ENCODE measurements at regions not wholly inside any gene's neighbourhood (a gene's known extent, or its start where the extent isn't known, plus 50 kb on each side); places are given as distances from the start of the nearest gene placed in this dataset.

DNA sequence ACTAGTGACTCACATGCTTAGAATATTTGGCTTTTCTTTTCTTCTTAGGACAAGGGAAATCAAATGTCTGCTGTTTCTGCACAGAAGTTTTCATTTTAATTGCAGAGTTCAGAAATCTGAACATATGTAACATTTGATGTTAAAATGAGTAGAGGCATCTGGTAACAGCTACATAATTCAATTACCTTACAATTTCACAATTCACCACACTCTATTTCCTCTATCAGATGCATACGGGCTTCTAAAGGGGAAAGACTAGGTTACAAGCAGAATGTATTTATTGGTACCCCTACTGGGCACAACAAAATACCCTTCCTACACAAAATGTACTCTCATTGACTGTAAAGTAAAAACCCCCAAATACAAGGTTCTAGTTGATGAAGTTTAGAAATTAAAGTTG is 176.0 kb downstream of the SOX2 start:
- Histone ChIP-seq H4K12ac (ENCODE audit: low read depth, low read length) (no peak overlapping the region), H4K91ac (ENCODE audit: low read depth, low read length) (no peak overlapping the region), H3K27me3 (ENCODE audit: insufficient read depth, low read length) (no peaks in the 10 kb centered on the region), H3K9me3 (ENCODE audit: insufficient read depth, low read depth, low read length) (no peaks in the 10 kb centered on the region), H2AFZ (ENCODE audit: insufficient read depth, low read length, poor library complexity) (no peak overlapping the region), H2AK5ac (ENCODE audit: low read length) (no peak overlapping the region), H3K79me1 (ENCODE audit: low read length) (peaks cover 1% of the 10 kb centered on the region), H2BK5ac (ENCODE audit: low read depth, low read length, poor library complexity) (no peak overlapping the region), H3K23ac (ENCODE audit: low read length) (no peak overlapping the region), H3K4me3 (ENCODE audit: low read depth, low read length) (no peak overlapping the region), H3K9ac (ENCODE audit: low read length) (no peak overlapping the region), H3K79me2 (ENCODE audit: control insufficient read depth, insufficient read depth, low read length, poor library complexity) (peaks cover 2% of the 10 kb centered on the region), H2BK120ac (ENCODE audit: insufficient read depth, low read length, poor library complexity) (no peak overlapping the region), H3K4me2 (ENCODE audit: low read length) (no peak overlapping the region), H3K27ac (ENCODE audit: low read depth, low read length) (no peak overlapping the region), H4K8ac (ENCODE audit: low read depth, low read length) (no peak overlapping the region), H3K4me1 (ENCODE audit: control insufficient read depth in 1 of 2, insufficient read depth in 2 of 2, low read length in 2 of 2) (no peaks in the 10 kb centered on the region), H3K14ac (ENCODE audit: low read length) (no peak overlapping the region), H3K4ac (ENCODE audit: low read depth, low read length) (no peak overlapping the region), H3K18ac (ENCODE audit: low read length) (no peak overlapping the region), H2BK12ac (ENCODE audit: low read length) (no peak overlapping the region), H3K36me3 (ENCODE audit: control insufficient read depth in 1 of 2, insufficient read depth in 2 of 2, low read length in 2 of 2) (no peaks in the 10 kb centered on the region)
- no CpG with 5 or more reads among the region's 1 CpG for WGBS (ENCODE audit: extremely low coverage, insufficient coverage, insufficient read length)
- DNase-seq: no peak

- no peak overlapping the region for H2AK5ac ChIP-seq (ENCODE audit: low read length)
- no peaks in the 10 kb centered on the region for H3K27me3 ChIP-seq (ENCODE audit: insufficient read depth, low read length)
- no CpG with 5 or more reads among the region's 3 CpGs for WGBS (ENCODE audit: extremely low coverage, insufficient coverage, insufficient read length)
- no peak overlapping the region for H3K4ac ChIP-seq (ENCODE audit: low read depth, low read length)
- H3K4me2 ChIP-seq (ENCODE audit: low read length): no peak overlapping the region
- H3K9ac ChIP-seq (ENCODE audit: low read length): no peak overlapping the region
- H3K9me3 ChIP-seq (ENCODE audit: insufficient read depth, low read depth, low read length): no peaks in the 10 kb centered on the region
- no peaks in the 10 kb centered on the region for H3K36me3 ChIP-seq (ENCODE audit: control insufficient read depth in 1 of 2, insufficient read depth in 2 of 2, low read length in 2 of 2)
- no peak overlapping the region for H3K4me3 ChIP-seq (ENCODE audit: low read depth, low read length)
- no peak overlapping the region for H2BK12ac ChIP-seq (ENCODE audit: low read length)
- H3K23ac ChIP-seq (ENCODE audit: low read length): no peak overlapping the region
- H3K79me1 ChIP-seq (ENCODE audit: low read length): peaks cover 1% of the 10 kb centered on the region
- H3K14ac ChIP-seq (ENCODE audit: low read length): no peak overlapping the region
- no peak overlapping the region for H2BK120ac ChIP-seq (ENCODE audit: insufficient read depth, low read length, poor library complexity)
- H3K18ac ChIP-seq (ENCODE audit: low read length): no peak overlapping the region
- no peak overlapping the region for H4K91ac ChIP-seq (ENCODE audit: low read depth, low read length)
- H3K4me1 ChIP-seq (ENCODE audit: control insufficient read depth in 1 of 2, insufficient read depth in 2 of 2, low read length in 2 of 2): no peaks in the 10 kb centered on the region
- peaks cover 2% of the 10 kb centered on the region for H3K79me2 ChIP-seq (ENCODE audit: control insufficient read depth, insufficient read depth, low read length, poor library complexity)
- no peak overlapping the region for H4K12ac ChIP-seq (ENCODE audit: low read depth, low read length)
- peak overlapping the region; percentile 47 for H4K8ac ChIP-seq (ENCODE audit: low read depth, low read length)
- H3K27ac ChIP-seq (ENCODE audit: low read depth, low read length): no peak overlapping the region
- no peak for DNase-seq
- no peak overlapping the region for H2AFZ ChIP-seq (ENCODE audit: insufficient read depth, low read length, poor library complexity)
- H2BK5ac ChIP-seq (ENCODE audit: low read depth, low read length, poor library complexity): no peak overlapping the region
Measured at GRCh38 chr3:181888234-181888633, 176.5 kb downstream of the SOX2 start.

DNA sequence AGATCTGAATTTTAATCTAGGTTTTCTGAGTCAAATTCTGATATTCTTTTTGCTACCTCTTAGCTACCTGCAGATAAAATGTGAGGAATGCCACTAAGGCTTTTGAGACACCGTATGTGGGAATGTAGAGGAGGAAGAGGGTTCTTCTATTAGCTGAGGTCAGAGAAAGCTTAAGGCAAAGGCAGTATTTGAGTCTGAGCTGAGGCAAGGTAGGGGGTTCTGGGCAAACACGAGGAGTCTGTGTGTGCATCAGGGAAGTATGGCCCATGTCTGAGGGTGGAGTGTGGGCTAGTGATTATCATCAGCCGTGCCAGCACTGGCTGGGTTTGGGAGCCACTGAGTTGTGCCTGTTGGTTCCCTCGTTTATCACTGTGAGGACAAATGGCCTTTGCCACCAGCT is 181.1 kb downstream of the SOX2 start:
- Histone ChIP-seq H2BK12ac (ENCODE audit: low read length) (no peak overlapping the region), H3K4me2 (ENCODE audit: low read length) (no peak overlapping the region), H4K91ac (ENCODE audit: low read depth, low read length) (no peak overlapping the region), H3K4ac (ENCODE audit: low read depth, low read length) (no peak overlapping the region), H4K12ac (ENCODE audit: low read depth, low read length) (no peak overlapping the region), H2AFZ (ENCODE audit: insufficient read depth, low read length, poor library complexity) (no peak overlapping the region), H2BK5ac (ENCODE audit: low read depth, low read length, poor library complexity) (no peak overlapping the region), H3K9me3 (ENCODE audit: insufficient read depth, low read depth, low read length) (no peaks in the 10 kb centered on the region), H3K9ac (ENCODE audit: low read length) (no peak overlapping the region), H3K79me2 (ENCODE audit: control insufficient read depth, insufficient read depth, low read length, poor library complexity) (peaks cover 2% of the 10 kb centered on the region), H4K8ac (ENCODE audit: low read depth, low read length) (no peak overlapping the region), H3K14ac (ENCODE audit: low read length) (no peak overlapping the region), H3K4me1 (ENCODE audit: control insufficient read depth in 1 of 2, insufficient read depth in 2 of 2, low read length in 2 of 2) (no peaks in the 10 kb centered on the region), H3K36me3 (ENCODE audit: control insufficient read depth in 1 of 2, insufficient read depth in 2 of 2, low read length in 2 of 2) (no peaks in the 10 kb centered on the region), H3K79me1 (ENCODE audit: low read length) (peaks cover 1% of the 10 kb centered on the region), H2BK120ac (ENCODE audit: insufficient read depth, low read length, poor library complexity) (no peak overlapping the region), H3K18ac (ENCODE audit: low read length) (no peak overlapping the region), H3K23ac (ENCODE audit: low read length) (no peak overlapping the region), H3K27me3 (ENCODE audit: insufficient read depth, low read length) (peaks cover 2% of the 10 kb centered on the region), H3K27ac (ENCODE audit: low read depth, low read length) (no peak overlapping the region), H3K4me3 (ENCODE audit: low read depth, low read length) (no peak overlapping the region), H2AK5ac (ENCODE audit: low read length) (no peak overlapping the region)
- WGBS (ENCODE audit: extremely low coverage, insufficient coverage, insufficient read length): no CpG with 5 or more reads among the region's 4 CpGs
- DNase-seq: no peak

GRCh38 chr3:181896605-181897004 is 184.9 kb downstream of the SOX2 start:
- Histone ChIP-seq H3K14ac (ENCODE audit: low read length) (no peak overlapping the region), H3K79me1 (ENCODE audit: low read length) (no peaks in the 10 kb centered on the region), H2AK5ac (ENCODE audit: low read length) (no peak overlapping the region), H3K4ac (ENCODE audit: low read depth, low read length) (no peak overlapping the region), H3K27me3 (ENCODE audit: insufficient read depth, low read length) (peaks cover 2% of the 10 kb centered on the region), H2AFZ (ENCODE audit: insufficient read depth, low read length, poor library complexity) (no peak overlapping the region), H3K4me2 (ENCODE audit: low read length) (no peak overlapping the region), H3K27ac (ENCODE audit: low read depth, low read length) (no peak overlapping the region), H3K4me1 (ENCODE audit: control insufficient read depth in 1 of 2, insufficient read depth in 2 of 2, low read length in 2 of 2) (no peaks in the 10 kb centered on the region), H3K18ac (ENCODE audit: low read length) (no peak overlapping the region), H3K9ac (ENCODE audit: low read length) (no peak overlapping the region), H3K9me3 (ENCODE audit: insufficient read depth, low read depth, low read length) (no peaks in the 10 kb centered on the region), H3K36me3 (ENCODE audit: control insufficient read depth in 1 of 2, insufficient read depth in 2 of 2, low read length in 2 of 2) (no peaks in the 10 kb centered on the region), H4K91ac (ENCODE audit: low read depth, low read length) (no peak overlapping the region), H3K79me2 (ENCODE audit: control insufficient read depth, insufficient read depth, low read length, poor library complexity) (no peaks in the 10 kb centered on the region), H2BK5ac (ENCODE audit: low read depth, low read length, poor library complexity) (no peak overlapping the region), H4K12ac (ENCODE audit: low read depth, low read length) (no peak overlapping the region), H4K8ac (ENCODE audit: low read depth, low read length) (no peak overlapping the region), H3K4me3 (ENCODE audit: low read depth, low read length) (no peak overlapping the region), H3K23ac (ENCODE audit: low read length) (no peak overlapping the region), H2BK120ac (ENCODE audit: insufficient read depth, low read length, poor library complexity) (no peak overlapping the region), H2BK12ac (ENCODE audit: low read length) (no peak overlapping the region)
- WGBS (ENCODE audit: extremely low coverage, insufficient coverage, insufficient read length): no CpG with 5 or more reads among the region's 2 CpGs
- no peak for DNase-seq
